ENCODE measurements at regions not wholly inside any gene's neighbourhood (a gene's known extent, or its start where the extent isn't known, plus 50 kb on each side); places are given as distances from the start of the nearest gene placed in this dataset.
"Not testable (repeated sequence)": the region's sequence is repeated elsewhere in the genome, so short reads cannot be mapped to it uniquely, and the experiment has no call there.

- peak; percentile 36 for DNase-seq (ENCODE audit: low spot score)
These were observed 105.4 kb upstream of the MCHR2 start for GRCh38 chr6:100099189-100100074.

GRCh38 chr6:100096936-100097335 lies 102.9 kb upstream of the MCHR2 start:
- DNase-seq (ENCODE audit: low spot score) = no peak

GRCh38 chr6:100096341-100096740 lies 102.3 kb upstream of the MCHR2 start:
- DNase-seq (ENCODE audit: low spot score) = no peak

GRCh38 chr6:100093405-100093804 lies 99.4 kb upstream of the MCHR2 start:
- DNase-seq (ENCODE audit: low spot score) = no peak

GRCh38 chr6:100088009-100088408 lies 94.0 kb upstream of the MCHR2 start:
- no peak for DNase-seq (ENCODE audit: low spot score)

GRCh38 chr6:100084991-100085364 lies 91.0 kb upstream of the MCHR2 start:
- no peak for DNase-seq (ENCODE audit: low spot score)

- DNase-seq (ENCODE audit: low spot score) = no peak
These were observed 90.4 kb upstream of the MCHR2 start for GRCh38 chr6:100084316-100084990.

- DNase-seq (ENCODE audit: low spot score) = no peak
These were observed 84.5 kb upstream of the MCHR2 start for GRCh38 chr6:100078509-100078908.

GRCh38 chr6:100065348-100065747 lies 71.3 kb upstream of the MCHR2 start:
- DNase-seq (ENCODE audit: low spot score) = no peak

GRCh38 chr6:100062621-100063020 lies 68.6 kb upstream of the MCHR2 start:
- no peak for DNase-seq (ENCODE audit: low spot score)

- no peak for DNase-seq (ENCODE audit: low spot score)
These were observed 63.9 kb upstream of the MCHR2 start for GRCh38 chr6:100057941-100058340.

GRCh38 chr6:100050550-100050949 lies 56.5 kb upstream of the MCHR2 start:
- DNase-seq (ENCODE audit: low spot score) = no peak

GRCh38 chr6:100043961-100044360 lies 49.9 kb upstream of the MCHR2 start:
- not testable (repeated sequence) for DNase-seq (ENCODE audit: low spot score)

All from SK-N-DZ (cell line).